Skeletal muscle tissue (tissue), 3 donors: ENCODE measurements at regions not wholly inside any gene's neighbourhood (a gene's known extent, or its start where the extent isn't known, plus 50 kb on each side); places are given as distances from the start of the nearest gene placed in this dataset.

ENCODE experiments used
- H3K27ac ChIP-seq: one replicate; pipeline ENCODE4 v1.7.0; 2013; ENCODE audit warnings: mild to moderate bottlenecking, low read depth, low read length, inconsistent platforms
- H3K27me3 ChIP-seq, 3 donors: one replicate each; pipeline ENCODE4 v1.7.0; 2013; ENCODE audit warnings: low read length in 3 of 3; ENCODE audit not compliant: control insufficient read depth in 3 of 3, insufficient read depth in 3 of 3
- H3K36me3 ChIP-seq, 3 donors: one replicate each; pipeline ENCODE4 v1.7.0; 2013; ENCODE audit warnings: low read length in 3 of 3; ENCODE audit not compliant: control insufficient read depth in 3 of 3, insufficient read depth in 3 of 3
- H3K4me1 ChIP-seq, 3 donors: one replicate each; pipeline ENCODE4 v1.7.0; 2013; ENCODE audit warnings: low read length in 3 of 3, mild to moderate bottlenecking in 3 of 3; ENCODE audit not compliant: control insufficient read depth in 3 of 3, insufficient read depth in 3 of 3
- H3K4me3 ChIP-seq, 3 donors: one replicate each; pipeline ENCODE4 v1.7.0; 2013; ENCODE audit warnings: low read length in 3 of 3
- H3K9ac ChIP-seq, 3 donors: one replicate each; pipeline ENCODE4 v1.7.0; 2013; ENCODE audit warnings: low read length in 3 of 3, mild to moderate bottlenecking in 3 of 3, moderate library complexity in 2 of 3, low read depth in 1 of 3
- H3K9me3 ChIP-seq, 3 donors: one replicate each; pipeline ENCODE4 v1.7.0; 2013; ENCODE audit warnings: low read length in 3 of 3; ENCODE audit not compliant: control insufficient read depth in 3 of 3
- donor health status: Osteomylitis.

DNA sequence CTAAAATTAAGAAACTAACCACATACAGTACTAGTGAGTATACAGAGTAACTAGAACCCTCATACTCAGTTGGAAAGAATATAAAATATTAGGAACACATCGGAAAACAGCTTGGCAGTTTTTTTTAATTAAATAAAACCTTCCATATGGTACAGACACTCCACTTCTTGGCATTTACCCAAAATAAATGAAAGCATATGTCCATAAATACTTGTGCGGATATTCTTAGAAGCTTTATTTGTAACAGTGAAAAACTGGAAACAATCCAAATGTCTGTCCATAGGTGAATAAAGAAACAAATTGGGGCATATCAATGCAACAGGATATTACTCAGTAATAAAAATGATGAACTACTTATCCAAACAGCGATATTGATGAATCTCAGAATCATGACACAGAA, 410.0 kb downstream of the HTR7 start:
- peaks cover 0 to 3% (median 0%) of the 10 kb centered on the region in 3 donors for H3K9me3 ChIP-seq
- no peak overlapping the region for H3K27ac ChIP-seq
- no peaks in the 10 kb centered on the region for H3K36me3 ChIP-seq
- no peaks in the 10 kb centered on the region for H3K4me1 ChIP-seq
- no peaks in the 10 kb centered on the region for H3K27me3 ChIP-seq
- no peak overlapping the region for H3K9ac ChIP-seq
- H3K4me3 ChIP-seq: no peak overlapping the region

DNA sequence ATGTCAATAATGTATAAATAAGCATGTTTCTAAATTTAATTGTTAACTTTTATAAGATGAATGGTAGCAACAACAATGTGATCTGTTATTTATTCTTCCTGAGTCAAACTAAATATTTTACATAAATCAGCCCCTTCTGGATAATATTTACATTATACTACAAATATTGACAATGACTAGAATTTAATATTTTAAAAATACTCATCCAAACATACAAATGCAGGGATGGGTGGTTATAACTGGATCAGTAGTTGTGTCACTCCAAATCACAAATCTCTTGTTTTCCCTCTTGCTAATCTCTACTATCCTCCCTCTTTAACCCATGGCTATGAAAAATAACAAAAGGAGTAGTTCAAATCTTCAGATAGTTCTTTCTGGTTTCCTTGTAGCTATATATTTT, 407.0 kb downstream of the HTR7 start:
- Histone ChIP-seq H3K36me3 (no peaks in the 10 kb centered on the region), H3K9ac (no peak overlapping the region), H3K4me3 (no peak overlapping the region), H3K4me1 (no peaks in the 10 kb centered on the region), H3K9me3 (peaks cover 0 to 3% (median 0%) of the 10 kb centered on the region in 3 donors), H3K27ac (no peak overlapping the region), H3K27me3 (no peaks in the 10 kb centered on the region)

DNA sequence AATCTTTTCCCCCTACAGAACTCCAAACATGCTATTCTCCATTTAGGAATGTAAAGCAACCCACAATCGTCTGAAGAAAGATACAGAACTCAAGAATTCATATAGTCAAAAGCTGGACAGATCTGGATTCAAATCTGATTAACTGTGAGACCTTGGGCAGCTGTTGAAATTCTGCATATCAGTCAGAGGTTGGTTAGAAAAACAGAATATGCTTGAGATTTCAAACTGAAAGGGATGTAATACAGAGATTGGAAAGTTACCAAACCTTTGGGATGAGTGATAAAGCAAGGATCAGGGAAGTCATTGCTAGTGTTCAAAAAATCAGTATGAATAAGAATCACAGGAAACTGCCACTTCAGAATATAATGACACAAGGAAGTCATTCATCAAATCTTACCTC, 406.6 kb downstream of the HTR7 start:
- Histone ChIP-seq H3K27ac (no peak overlapping the region), H3K4me3 (no peak overlapping the region), H3K9ac (no peak overlapping the region), H3K9me3 (peaks cover 0 to under 1% (median 0%) of the 10 kb centered on the region in 3 donors), H3K36me3 (no peaks in the 10 kb centered on the region), H3K27me3 (no peaks in the 10 kb centered on the region), H3K4me1 (no peaks in the 10 kb centered on the region)

DNA sequence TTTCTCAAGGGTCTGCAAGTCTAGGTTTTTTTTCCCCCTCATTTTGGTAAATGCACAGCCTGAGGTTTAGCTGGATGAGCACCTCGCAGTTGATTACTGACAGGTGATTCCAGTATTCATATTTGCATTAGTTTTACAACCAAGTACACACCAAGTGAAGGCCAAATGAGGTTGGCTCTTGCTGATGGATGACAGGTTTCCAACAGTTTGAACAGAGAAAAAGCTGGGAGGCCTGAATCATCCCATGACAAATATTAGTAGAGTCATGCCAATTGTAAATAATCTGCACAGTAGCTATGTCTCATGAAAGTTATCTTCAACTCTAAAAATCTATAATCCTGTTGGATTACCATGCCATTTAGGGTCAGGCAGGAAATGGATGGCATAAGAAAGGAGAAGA, 399.8 kb downstream of the HTR7 start:
- Histone ChIP-seq H3K4me1 (no peaks in the 10 kb centered on the region), H3K27me3 (no peaks in the 10 kb centered on the region), H3K9ac (no peak overlapping the region), H3K36me3 (no peaks in the 10 kb centered on the region), H3K27ac (no peak overlapping the region), H3K9me3 (no peaks in the 10 kb centered on the region), H3K4me3 (no peak overlapping the region)

DNA sequence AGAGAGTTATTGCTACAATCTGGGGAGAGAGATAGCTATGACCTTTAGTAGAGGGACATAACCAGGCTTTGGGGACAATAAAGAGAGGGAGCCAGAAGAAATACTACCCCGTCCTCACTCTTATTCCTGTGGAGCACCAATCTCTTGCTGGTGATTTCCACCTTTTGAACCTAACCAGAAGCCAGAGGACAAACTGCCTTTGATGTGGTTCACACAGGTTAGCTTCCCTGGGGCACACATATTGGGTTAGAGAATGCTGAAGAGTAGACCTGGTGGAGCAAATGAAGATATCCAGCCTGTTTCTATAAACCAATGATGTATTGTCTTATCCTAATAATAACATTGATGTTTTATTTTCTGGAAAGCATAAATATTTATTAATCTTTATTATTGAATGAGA, 399.3 kb downstream of the HTR7 start:
- Histone ChIP-seq H3K27me3 (no peaks in the 10 kb centered on the region), H3K4me1 (no peaks in the 10 kb centered on the region), H3K9ac (no peak overlapping the region), H3K36me3 (no peaks in the 10 kb centered on the region), H3K4me3 (no peak overlapping the region), H3K9me3 (no peaks in the 10 kb centered on the region), H3K27ac (no peak overlapping the region)

DNA sequence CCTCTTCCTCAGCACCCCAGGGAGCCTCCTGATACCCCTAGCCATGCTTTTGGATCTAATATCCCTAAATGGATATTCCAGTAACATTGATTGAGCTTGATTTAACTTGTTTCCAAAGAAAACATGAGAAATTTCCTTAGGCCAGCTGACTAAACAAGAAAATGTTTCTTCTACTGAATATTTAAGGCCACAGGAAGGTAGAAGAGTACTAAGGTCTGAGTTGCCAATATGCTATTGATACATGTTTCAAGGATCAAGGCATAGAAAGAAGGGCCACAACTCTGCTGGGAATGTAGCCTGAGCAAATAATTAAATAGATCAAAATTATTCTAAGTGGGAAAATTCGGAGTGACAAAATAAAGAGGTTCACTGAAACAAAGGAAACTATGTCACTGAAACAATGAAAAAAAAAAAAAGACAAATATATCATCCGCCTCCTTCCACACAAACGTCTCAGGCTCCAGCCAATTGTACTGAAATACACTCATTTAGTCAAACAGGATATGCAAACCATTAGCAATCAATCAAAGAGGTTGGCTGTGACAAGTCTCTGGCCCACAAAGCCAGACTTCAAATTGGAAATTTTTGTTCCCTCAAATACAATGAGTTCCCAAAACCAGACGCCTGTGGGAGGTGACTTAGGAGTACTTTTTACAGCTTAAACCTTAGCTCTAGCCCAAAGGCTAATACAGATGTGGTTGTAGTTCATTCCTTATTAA, 396.2 kb downstream of the HTR7 start:
- Histone ChIP-seq H3K36me3 (no peaks in the 10 kb centered on the region), H3K27me3 (no peaks in the 10 kb centered on the region), H3K4me1 (no peaks in the 10 kb centered on the region), H3K4me3 (no peak overlapping the region), H3K9ac (no peak overlapping the region), H3K27ac (no peak overlapping the region), H3K9me3 (no peaks in the 10 kb centered on the region)

DNA sequence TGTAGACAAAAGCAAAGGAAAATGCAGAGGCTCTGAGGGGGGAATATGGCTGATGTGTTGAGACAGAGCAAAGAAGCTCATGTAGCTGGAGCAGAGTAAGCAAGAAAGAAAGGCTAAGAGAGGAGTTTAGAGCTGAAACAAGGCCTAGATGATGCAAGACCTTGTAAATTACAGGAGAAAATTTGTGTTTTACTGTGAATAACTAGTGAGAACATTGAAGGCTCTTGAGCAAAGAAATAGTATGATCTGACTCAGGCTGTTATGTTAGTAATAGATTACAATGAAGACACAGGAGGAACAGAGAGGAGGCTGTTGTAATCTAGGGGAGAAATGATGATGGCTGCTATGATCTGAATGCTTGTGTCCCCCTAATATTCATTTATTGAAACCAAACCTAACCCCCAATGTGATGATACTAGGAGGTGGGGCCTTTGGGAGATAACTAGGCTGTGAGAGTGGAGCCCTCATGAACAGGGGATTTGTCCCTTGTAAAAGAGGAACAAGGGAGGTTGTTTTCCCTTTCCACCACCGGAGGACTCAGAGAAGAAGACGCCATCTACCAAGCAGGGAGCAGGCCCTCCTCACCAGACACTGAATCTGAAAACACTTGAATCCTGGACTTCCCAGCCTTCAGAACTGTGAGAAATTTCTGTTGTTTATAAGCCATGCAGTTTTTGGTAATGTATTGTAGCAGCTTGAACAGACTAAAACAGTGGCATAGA, 394.9 kb downstream of the HTR7 start:
- Histone ChIP-seq H3K27me3 (no peaks in the 10 kb centered on the region), H3K27ac (no peak overlapping the region), H3K4me1 (no peaks in the 10 kb centered on the region), H3K36me3 (no peaks in the 10 kb centered on the region), H3K9ac (no peak overlapping the region), H3K4me3 (no peak overlapping the region), H3K9me3 (no peaks in the 10 kb centered on the region)

DNA sequence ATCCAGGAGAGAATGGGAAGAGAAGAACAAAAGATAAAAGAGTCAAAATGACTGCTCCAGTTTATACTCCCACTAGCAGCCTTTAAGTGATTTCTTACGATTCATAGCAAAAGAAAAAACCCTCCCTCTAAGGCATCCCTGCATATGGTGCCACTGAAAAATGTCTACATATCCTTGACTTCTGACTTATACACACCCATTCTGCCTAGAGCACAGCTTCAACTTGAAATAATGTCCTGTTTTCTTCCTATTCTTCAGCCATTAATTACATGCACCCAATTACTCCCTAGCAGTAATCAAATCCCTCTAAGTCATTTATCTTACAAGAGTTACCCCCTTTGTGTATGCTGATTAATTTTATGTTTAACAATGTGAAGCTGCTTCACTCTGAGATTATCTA, 393.5 kb downstream of the HTR7 start:
- Histone ChIP-seq H3K4me1 (no peaks in the 10 kb centered on the region), H3K27me3 (no peaks in the 10 kb centered on the region), H3K4me3 (no peak overlapping the region), H3K9me3 (no peaks in the 10 kb centered on the region), H3K36me3 (no peaks in the 10 kb centered on the region), H3K9ac (no peak overlapping the region), H3K27ac (no peak overlapping the region)

DNA sequence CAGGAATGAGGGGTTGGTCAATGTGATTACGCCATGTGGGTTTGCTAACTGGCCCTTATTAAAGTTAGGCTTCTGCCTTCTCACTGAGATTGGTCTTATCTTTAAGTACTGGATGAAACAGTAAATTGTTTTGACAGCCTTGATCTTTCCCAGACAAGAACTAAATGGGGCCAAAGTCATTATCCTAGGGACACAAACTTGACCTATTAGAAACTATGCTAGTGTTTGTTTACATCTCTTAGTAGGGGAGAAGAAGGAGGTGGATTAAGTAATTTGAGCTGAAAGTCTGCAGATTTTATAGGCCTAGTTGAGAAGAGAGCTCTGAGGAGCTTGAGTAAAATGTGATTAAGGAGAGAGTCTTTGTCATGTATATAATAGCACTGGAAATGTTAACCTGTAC, 386.9 kb downstream of the HTR7 start:
- H3K27ac ChIP-seq: no peak overlapping the region
- H3K36me3 ChIP-seq: no peaks in the 10 kb centered on the region
- H3K4me1 ChIP-seq: no peaks in the 10 kb centered on the region
- no peak overlapping the region for H3K9ac ChIP-seq
- H3K4me3 ChIP-seq: no peak overlapping the region
- peaks cover 0 to 5% (median 0%) of the 10 kb centered on the region in 3 donors for H3K9me3 ChIP-seq
- H3K27me3 ChIP-seq: no peaks in the 10 kb centered on the region

DNA sequence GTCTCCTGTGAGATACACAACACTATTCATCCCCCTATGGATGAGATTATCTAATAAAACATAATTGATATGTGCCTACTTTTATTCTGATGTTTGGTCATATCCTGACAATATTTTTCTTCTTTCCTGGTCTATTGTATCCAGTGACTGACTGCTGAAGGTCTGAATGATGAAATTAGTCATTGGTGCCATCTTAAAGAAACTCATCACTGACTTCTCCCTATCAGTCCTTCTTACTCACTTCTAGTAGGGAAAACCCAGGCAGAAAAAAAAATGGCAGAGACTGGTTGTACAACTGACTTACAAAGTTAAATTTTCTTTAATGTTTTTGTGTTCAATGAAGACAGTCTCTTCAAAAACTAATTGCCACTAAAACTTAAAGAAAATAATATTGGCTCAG, 377.4 kb downstream of the HTR7 start:
- no peaks in the 10 kb centered on the region for H3K4me1 ChIP-seq
- no peaks in the 10 kb centered on the region for H3K9me3 ChIP-seq
- no peak overlapping the region for H3K9ac ChIP-seq
- H3K27ac ChIP-seq: no peak overlapping the region
- H3K36me3 ChIP-seq: no peaks in the 10 kb centered on the region
- no peaks in the 10 kb centered on the region for H3K27me3 ChIP-seq
- no peak overlapping the region for H3K4me3 ChIP-seq
